Liver (tissue), 3 donors: ENCODE measurements at regions not wholly inside any gene's neighbourhood (a gene's known extent, or its start where the extent isn't known, plus 50 kb on each side); places are given as distances from the start of the nearest gene placed in this dataset.

Experiments used
- HNF4A ChIP-seq, 2 donors: conservative IDR thresholded peaks; 2 replicates each; pipeline ENCODE4 v1.6.1; 2016; ENCODE audit warnings: antibody characterized with exemption in 2 of 2, mild to moderate bottlenecking in 2 of 2
- RXRA ChIP-seq, 2 donors: IDR thresholded peaks; 2 replicates each; pipeline ENCODE4 v1.6.1; 2017 to 2018; ENCODE audit warnings: antibody characterized with exemption in 2 of 2, mild to moderate bottlenecking in 1 of 2
- SP1 ChIP-seq: IDR thresholded peaks from 2 replicates; pipeline ENCODE4 v1.6.1; 2018; ENCODE audit warnings: antibody characterized with exemption, mild to moderate bottlenecking
- TAF1 ChIP-seq: conservative IDR thresholded peaks from 2 replicates; pipeline ENCODE4 v1.6.1; 2016; ENCODE audit warnings: antibody characterized with exemption, mild to moderate bottlenecking
- TF ChIP-seq, protein P1 (sequence below): fragments of 150-350 bp; IDR thresholded peaks from 2 replicates; pipeline ENCODE4 v1.5.1; 2017; ENCODE audit warnings: improper control_type of control experiment, low read depth, low read length; ENCODE audit not compliant: missing input control
- TF ChIP-seq, protein P2 (sequence below): IDR thresholded peaks from 2 replicates; pipeline ENCODE4 v1.6.1; 2016; ENCODE audit warnings: antibody characterized with exemption, mild to moderate bottlenecking
- TF ChIP-seq, protein P3 (sequence below): IDR thresholded peaks from 2 replicates; pipeline ENCODE4 v1.6.1; 2016; ENCODE audit warnings: antibody characterized with exemption
- donor health status: healthy.
- donor health status: healthy.

DNA sequence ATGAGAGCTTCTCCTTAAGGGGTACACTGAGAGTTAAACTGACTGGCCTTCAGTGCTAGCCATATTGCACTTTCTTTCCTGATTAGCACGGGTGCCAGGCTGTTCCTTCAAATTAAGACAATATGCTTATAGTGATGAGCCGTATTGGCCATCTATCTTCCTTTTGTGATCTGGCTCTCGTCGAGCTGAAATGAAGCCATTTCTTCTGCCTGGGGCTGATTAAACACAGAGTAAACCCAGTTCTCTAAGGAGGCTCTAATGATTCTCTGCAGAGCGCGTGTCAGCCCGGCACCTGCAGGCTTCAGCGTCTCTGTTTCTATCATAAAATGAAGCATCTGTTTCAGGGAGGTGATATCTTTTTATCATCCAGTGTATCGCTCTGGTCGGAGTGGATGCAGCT, 107.5 kb upstream of the NR2F2 start:
- TF ChIP-seq, protein P1, sequence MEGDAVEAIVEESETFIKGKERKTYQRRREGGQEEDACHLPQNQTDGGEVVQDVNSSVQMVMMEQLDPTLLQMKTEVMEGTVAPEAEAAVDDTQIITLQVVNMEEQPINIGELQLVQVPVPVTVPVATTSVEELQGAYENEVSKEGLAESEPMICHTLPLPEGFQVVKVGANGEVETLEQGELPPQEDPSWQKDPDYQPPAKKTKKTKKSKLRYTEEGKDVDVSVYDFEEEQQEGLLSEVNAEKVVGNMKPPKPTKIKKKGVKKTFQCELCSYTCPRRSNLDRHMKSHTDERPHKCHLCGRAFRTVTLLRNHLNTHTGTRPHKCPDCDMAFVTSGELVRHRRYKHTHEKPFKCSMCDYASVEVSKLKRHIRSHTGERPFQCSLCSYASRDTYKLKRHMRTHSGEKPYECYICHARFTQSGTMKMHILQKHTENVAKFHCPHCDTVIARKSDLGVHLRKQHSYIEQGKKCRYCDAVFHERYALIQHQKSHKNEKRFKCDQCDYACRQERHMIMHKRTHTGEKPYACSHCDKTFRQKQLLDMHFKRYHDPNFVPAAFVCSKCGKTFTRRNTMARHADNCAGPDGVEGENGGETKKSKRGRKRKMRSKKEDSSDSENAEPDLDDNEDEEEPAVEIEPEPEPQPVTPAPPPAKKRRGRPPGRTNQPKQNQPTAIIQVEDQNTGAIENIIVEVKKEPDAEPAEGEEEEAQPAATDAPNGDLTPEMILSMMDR: no peak
- TF ChIP-seq HNF4A (conservative IDR thresholded peaks at IDR 0.05) (no peak), RXRA (IDR thresholded peaks at IDR 0.05) (no peak), SP1 (no peak), TAF1 (no peak)
- TF ChIP-seq, protein P2, sequence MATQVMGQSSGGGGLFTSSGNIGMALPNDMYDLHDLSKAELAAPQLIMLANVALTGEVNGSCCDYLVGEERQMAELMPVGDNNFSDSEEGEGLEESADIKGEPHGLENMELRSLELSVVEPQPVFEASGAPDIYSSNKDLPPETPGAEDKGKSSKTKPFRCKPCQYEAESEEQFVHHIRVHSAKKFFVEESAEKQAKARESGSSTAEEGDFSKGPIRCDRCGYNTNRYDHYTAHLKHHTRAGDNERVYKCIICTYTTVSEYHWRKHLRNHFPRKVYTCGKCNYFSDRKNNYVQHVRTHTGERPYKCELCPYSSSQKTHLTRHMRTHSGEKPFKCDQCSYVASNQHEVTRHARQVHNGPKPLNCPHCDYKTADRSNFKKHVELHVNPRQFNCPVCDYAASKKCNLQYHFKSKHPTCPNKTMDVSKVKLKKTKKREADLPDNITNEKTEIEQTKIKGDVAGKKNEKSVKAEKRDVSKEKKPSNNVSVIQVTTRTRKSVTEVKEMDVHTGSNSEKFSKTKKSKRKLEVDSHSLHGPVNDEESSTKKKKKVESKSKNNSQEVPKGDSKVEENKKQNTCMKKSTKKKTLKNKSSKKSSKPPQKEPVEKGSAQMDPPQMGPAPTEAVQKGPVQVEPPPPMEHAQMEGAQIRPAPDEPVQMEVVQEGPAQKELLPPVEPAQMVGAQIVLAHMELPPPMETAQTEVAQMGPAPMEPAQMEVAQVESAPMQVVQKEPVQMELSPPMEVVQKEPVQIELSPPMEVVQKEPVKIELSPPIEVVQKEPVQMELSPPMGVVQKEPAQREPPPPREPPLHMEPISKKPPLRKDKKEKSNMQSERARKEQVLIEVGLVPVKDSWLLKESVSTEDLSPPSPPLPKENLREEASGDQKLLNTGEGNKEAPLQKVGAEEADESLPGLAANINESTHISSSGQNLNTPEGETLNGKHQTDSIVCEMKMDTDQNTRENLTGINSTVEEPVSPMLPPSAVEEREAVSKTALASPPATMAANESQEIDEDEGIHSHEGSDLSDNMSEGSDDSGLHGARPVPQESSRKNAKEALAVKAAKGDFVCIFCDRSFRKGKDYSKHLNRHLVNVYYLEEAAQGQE: no peak
- TF ChIP-seq, protein P3, sequence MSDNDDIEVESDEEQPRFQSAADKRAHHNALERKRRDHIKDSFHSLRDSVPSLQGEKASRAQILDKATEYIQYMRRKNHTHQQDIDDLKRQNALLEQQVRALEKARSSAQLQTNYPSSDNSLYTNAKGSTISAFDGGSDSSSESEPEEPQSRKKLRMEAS: no peak
